Osteocyte (in vitro differentiated cells): ENCODE measurements at regions not wholly inside any gene's neighbourhood (a gene's known extent, or its start where the extent isn't known, plus 50 kb on each side); places are given as distances from the start of the nearest gene placed in this dataset.
A peak's percentile ranks its signal among the peaks of the same experiment; 100 is the strongest.

ENCODE experiments used
- DNase-seq: peaks from one replicate; pipeline ENCODE4 v3.0.0; 2021; ENCODE audit warnings: mixed read lengths; ENCODE audit not compliant: unreplicated experiment; ENCODE audit errors: extremely low spot score
- H3K27ac Mint-ChIP-seq: one replicate; pipeline ENCODE4 v1.8.0; 2021; ENCODE audit warnings: mild to moderate bottlenecking, mixed read lengths; ENCODE audit not compliant: unreplicated experiment
- H3K27me3 Mint-ChIP-seq: one replicate; pipeline ENCODE4 v1.8.0; 2021; ENCODE audit warnings: mixed read lengths; ENCODE audit not compliant: unreplicated experiment
- H3K36me3 Mint-ChIP-seq: one replicate; pipeline ENCODE4 v1.8.0; 2021; ENCODE audit warnings: mixed read lengths; ENCODE audit not compliant: unreplicated experiment
- H3K4me1 Mint-ChIP-seq: one replicate; pipeline ENCODE4 v1.8.0; 2021; ENCODE audit warnings: mixed read lengths; ENCODE audit not compliant: unreplicated experiment
- H3K4me3 Mint-ChIP-seq: one replicate; pipeline ENCODE4 v1.8.0; 2021; ENCODE audit warnings: mild to moderate bottlenecking, moderate library complexity, mixed read lengths; ENCODE audit not compliant: unreplicated experiment
- H3K9me3 Mint-ChIP-seq: one replicate; pipeline ENCODE4 v1.8.0; 2021; ENCODE audit warnings: mixed read lengths; ENCODE audit not compliant: unreplicated experiment
- CTCF ChIP-seq: fragments of 200-600 bp; sonication (generic); IDR thresholded peaks from 2 replicates; pipeline ENCODE4 v1.5.0; 2021; ENCODE audit warnings: antibody characterized with exemption, mild to moderate bottlenecking, moderate library complexity

GRCh38 chr11:29530961-29531360 is 485.9 kb downstream of the KCNA4 start:
- no peak overlapping the region for H3K4me3 Mint-ChIP-seq
- DNase-seq, result no peak
- no peak overlapping the region for H3K27ac Mint-ChIP-seq
- no peaks in the 10 kb centered on the region for H3K36me3 Mint-ChIP-seq
- TF ChIP-seq CTCF, result no peak
- H3K27me3 Mint-ChIP-seq, result no peaks in the 10 kb centered on the region
- H3K4me1 Mint-ChIP-seq, result no peaks in the 10 kb centered on the region
- H3K9me3 Mint-ChIP-seq, result peaks cover 10% of the 10 kb centered on the region

GRCh38 chr11:29527391-29527936 is 489.4 kb downstream of the KCNA4 start:
- Mint-ChIP-seq H3K27me3 (no peaks in the 10 kb centered on the region), H3K27ac (no peak overlapping the region), H3K9me3 (peaks cover 10% of the 10 kb centered on the region), H3K36me3 (no peaks in the 10 kb centered on the region), H3K4me1 (no peaks in the 10 kb centered on the region), H3K4me3 (no peak overlapping the region)
- TF ChIP-seq CTCF, result peak; percentile 22
- no peak for DNase-seq

- H3K4me3 Mint-ChIP-seq, result no peak overlapping the region
- no peaks in the 10 kb centered on the region for H3K4me1 Mint-ChIP-seq
- H3K9me3 Mint-ChIP-seq, result peaks cover 11% of the 10 kb centered on the region
- TF ChIP-seq CTCF, result no peak
- no peak for DNase-seq
- no peak overlapping the region for H3K27ac Mint-ChIP-seq
- no peaks in the 10 kb centered on the region for H3K36me3 Mint-ChIP-seq
- no peaks in the 10 kb centered on the region for H3K27me3 Mint-ChIP-seq
These were observed 498.2 kb downstream of the KCNA4 start for GRCh38 chr11:29518389-29519174.

- H3K27me3 Mint-ChIP-seq, result no peaks in the 10 kb centered on the region
- no peak overlapping the region for H3K4me3 Mint-ChIP-seq
- no peaks in the 10 kb centered on the region for H3K9me3 Mint-ChIP-seq
- no peak for DNase-seq
- TF ChIP-seq CTCF, result no peak
- no peaks in the 10 kb centered on the region for H3K4me1 Mint-ChIP-seq
- H3K27ac Mint-ChIP-seq, result no peak overlapping the region
- no peaks in the 10 kb centered on the region for H3K36me3 Mint-ChIP-seq
These were observed 505.4 kb downstream of the KCNA4 start for GRCh38 chr11:29511394-29511793.

- DNase-seq, result no peak
- no peaks in the 10 kb centered on the region for H3K4me1 Mint-ChIP-seq
- H3K27ac Mint-ChIP-seq, result no peak overlapping the region
- H3K36me3 Mint-ChIP-seq, result no peaks in the 10 kb centered on the region
- no peaks in the 10 kb centered on the region for H3K9me3 Mint-ChIP-seq
- no peak overlapping the region for H3K4me3 Mint-ChIP-seq
- no peak for TF ChIP-seq CTCF
- H3K27me3 Mint-ChIP-seq, result no peaks in the 10 kb centered on the region
These were observed 509.5 kb downstream of the KCNA4 start for GRCh38 chr11:29507376-29507775.
